ENCODE measurements at regions not wholly inside any gene's neighbourhood (a gene's known extent, or its start where the extent isn't known, plus 50 kb on each side); places are given as distances from the start of the nearest gene placed in this dataset.

DNA sequence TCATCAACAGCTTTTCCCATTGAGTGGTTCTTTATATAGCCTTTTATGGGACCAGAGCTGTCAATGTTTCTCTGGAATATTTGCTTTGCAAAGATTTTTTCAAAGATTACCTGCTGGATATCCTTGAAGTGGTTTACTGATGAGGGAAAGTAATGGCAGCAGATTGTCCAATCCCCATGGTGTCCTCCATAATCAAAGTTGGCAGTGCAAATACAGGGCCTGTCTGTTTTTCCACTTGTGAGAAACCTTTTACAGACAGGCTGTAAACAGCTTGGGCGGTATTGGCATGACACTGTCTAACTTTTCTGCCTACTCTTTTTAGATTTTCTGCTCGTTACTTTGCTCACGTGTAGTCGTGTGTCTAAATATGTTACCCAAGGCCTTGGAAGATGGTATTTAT is 641.9 kb upstream of the NR3C2 start:
- no peak overlapping the region for H3K4me2 ChIP-seq
- H3K4me1 ChIP-seq (ENCODE audit: control insufficient read depth in 1 of 2, insufficient read depth in 2 of 2, low read depth in 1 of 2, low read length in 1 of 2): no peaks in the 10 kb centered on the region
- H3K27ac ChIP-seq (ENCODE audit: low read depth in 2 of 2, low read length in 1 of 2): no peak overlapping the region
- H3K9me2 ChIP-seq: no peaks in the 10 kb centered on the region
- POLR2A ChIA-PET: no interaction called here
- no peak for DNase-seq
- no peak overlapping the region for H2AFZ ChIP-seq (ENCODE audit: low read depth)
- H3K9me3 ChIP-seq: peaks cover 6% of the 10 kb centered on the region; the same call in 1 of the 2 replicates
- H3K27me3 ChIP-seq (ENCODE audit: insufficient read depth): no peaks in the 10 kb centered on the region
- CTCF ChIA-PET: no interaction called here
- H3K79me2 ChIP-seq (ENCODE audit: insufficient read depth): no peaks in the 10 kb centered on the region
- H3F3A ChIP-seq (replicated peaks; ENCODE audit: insufficient read depth): no peaks in the 10 kb centered on the region
- H3K4me3 ChIP-seq (ENCODE audit: low read depth in 2 of 2, low read length in 1 of 2): no peak overlapping the region
- WGBS (ENCODE audit: low lambda C conversion rate): 17% methylated on average over 4 of the region's 4 CpGs
- H4K20me1 ChIP-seq (ENCODE audit: insufficient read depth): no peaks in the 10 kb centered on the region
- H3K36me3 ChIP-seq (replicated peaks in 1 of 2; ENCODE audit: control insufficient read depth in 1 of 2, insufficient read depth in 2 of 2, low read length in 1 of 2): no peaks in the 10 kb centered on the region
- TF ChIP-seq SMC3 (IDR thresholded peaks at IDR 0.05; ENCODE audit: low read depth, low read length): no peak
- TF ChIP-seq ELF1 (IDR thresholded peaks at IDR 0.05): no peak
- TF ChIP-seq FOXJ3 (CRISPR knock-in tag; IDR thresholded peaks at IDR 0.05): no peak
- no peak for TF ChIP-seq YY1 (IDR thresholded peaks at IDR 0.05; ENCODE audit: low read depth)
- TF ChIP-seq, protein P1, sequence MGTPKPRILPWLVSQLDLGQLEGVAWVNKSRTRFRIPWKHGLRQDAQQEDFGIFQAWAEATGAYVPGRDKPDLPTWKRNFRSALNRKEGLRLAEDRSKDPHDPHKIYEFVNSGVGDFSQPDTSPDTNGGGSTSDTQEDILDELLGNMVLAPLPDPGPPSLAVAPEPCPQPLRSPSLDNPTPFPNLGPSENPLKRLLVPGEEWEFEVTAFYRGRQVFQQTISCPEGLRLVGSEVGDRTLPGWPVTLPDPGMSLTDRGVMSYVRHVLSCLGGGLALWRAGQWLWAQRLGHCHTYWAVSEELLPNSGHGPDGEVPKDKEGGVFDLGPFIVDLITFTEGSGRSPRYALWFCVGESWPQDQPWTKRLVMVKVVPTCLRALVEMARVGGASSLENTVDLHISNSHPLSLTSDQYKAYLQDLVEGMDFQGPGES (IDR thresholded peaks at IDR 0.05; ENCODE audit: low read depth, low read length): no peak
- TF ChIP-seq, protein P2, sequence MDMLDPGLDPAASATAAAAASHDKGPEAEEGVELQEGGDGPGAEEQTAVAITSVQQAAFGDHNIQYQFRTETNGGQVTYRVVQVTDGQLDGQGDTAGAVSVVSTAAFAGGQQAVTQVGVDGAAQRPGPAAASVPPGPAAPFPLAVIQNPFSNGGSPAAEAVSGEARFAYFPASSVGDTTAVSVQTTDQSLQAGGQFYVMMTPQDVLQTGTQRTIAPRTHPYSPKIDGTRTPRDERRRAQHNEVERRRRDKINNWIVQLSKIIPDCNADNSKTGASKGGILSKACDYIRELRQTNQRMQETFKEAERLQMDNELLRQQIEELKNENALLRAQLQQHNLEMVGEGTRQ (IDR thresholded peaks at IDR 0.05; ENCODE audit: borderline replicate concordance, low read depth, low read length): no peak
- no peak for TF ChIP-seq NFIC (IDR thresholded peaks at IDR 0.05; ENCODE audit: borderline replicate concordance)
- TF ChIP-seq, protein P3, sequence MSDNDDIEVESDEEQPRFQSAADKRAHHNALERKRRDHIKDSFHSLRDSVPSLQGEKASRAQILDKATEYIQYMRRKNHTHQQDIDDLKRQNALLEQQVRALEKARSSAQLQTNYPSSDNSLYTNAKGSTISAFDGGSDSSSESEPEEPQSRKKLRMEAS (IDR thresholded peaks at IDR 0.05; ENCODE audit: low read depth): no peak
- TF ChIP-seq EP300 (IDR thresholded peaks at IDR 0.05; ENCODE audit: borderline replicate concordance in 1 of 2, low read depth in 1 of 2, low read length in 1 of 2): no peak
- no peak for TF ChIP-seq GATA2 (CRISPR knock-in tag; IDR thresholded peaks at IDR 0.05)
- no peak for TF ChIP-seq JUND (IDR thresholded peaks at IDR 0.05)
- H3K9ac ChIP-seq: no peak overlapping the region

DNA sequence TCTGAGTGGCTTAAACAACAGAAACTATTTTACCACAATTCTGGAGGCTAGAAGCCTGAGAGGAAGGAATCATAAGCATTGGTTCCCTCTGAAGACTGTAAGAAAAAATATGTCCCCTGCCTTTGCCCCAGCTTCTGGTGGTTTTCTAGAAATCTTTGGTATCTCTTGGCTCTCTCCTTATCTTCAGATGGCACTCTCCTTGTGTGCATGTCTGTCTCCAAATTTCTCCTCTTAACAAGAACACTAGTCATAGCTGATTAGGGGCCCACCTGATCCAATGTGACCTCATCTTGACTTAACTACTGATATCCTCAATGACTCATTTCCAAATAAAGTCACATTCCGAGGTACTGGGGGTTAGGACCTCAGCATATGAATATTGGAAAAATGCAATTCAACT is 635.0 kb upstream of the NR3C2 start:
- POLR2A ChIA-PET: no interaction called here
- Histone ChIP-seq H3K4me1 (ENCODE audit: control insufficient read depth in 1 of 2, insufficient read depth in 2 of 2, low read depth in 1 of 2, low read length in 1 of 2) (no peaks in the 10 kb centered on the region), H3K27me3 (ENCODE audit: insufficient read depth) (no peaks in the 10 kb centered on the region), H3K27ac (ENCODE audit: low read depth in 2 of 2, low read length in 1 of 2) (no peak overlapping the region), H4K20me1 (ENCODE audit: insufficient read depth) (no peaks in the 10 kb centered on the region), H3K4me3 (ENCODE audit: low read depth in 2 of 2, low read length in 1 of 2) (no peak overlapping the region), H3K79me2 (ENCODE audit: insufficient read depth) (no peaks in the 10 kb centered on the region), H3K4me2 (no peak overlapping the region), H3F3A (replicated peaks; ENCODE audit: insufficient read depth) (no peaks in the 10 kb centered on the region), H3K9ac (no peak overlapping the region), H3K9me3 (no peaks in the 10 kb centered on the region), H2AFZ (ENCODE audit: low read depth) (no peak overlapping the region), H3K9me2 (no peaks in the 10 kb centered on the region), H3K36me3 (replicated peaks in 1 of 2; ENCODE audit: control insufficient read depth in 1 of 2, insufficient read depth in 2 of 2, low read length in 1 of 2) (no peaks in the 10 kb centered on the region)
- 8% methylated on average over 1 of the region's 1 CpG for WGBS (ENCODE audit: low lambda C conversion rate)
- CTCF ChIA-PET: no interaction called here
- TF ChIP-seq, protein P1 (IDR thresholded peaks at IDR 0.05; ENCODE audit: low read depth, low read length): no peak
- TF ChIP-seq EZH2phosphoT487 (IDR thresholded peaks at IDR 0.05; ENCODE audit: borderline replicate concordance, low read depth) (no peak), FOXM1 (IDR thresholded peaks at IDR 0.05; ENCODE audit: low read depth) (no peak), JUND (IDR thresholded peaks at IDR 0.05) (no peak), RCOR1 (IDR thresholded peaks at IDR 0.05; ENCODE audit: low read length) (no peak), CHD2 (IDR thresholded peaks at IDR 0.05; ENCODE audit: low read length, partially characterized antibody) (no peak), TCF12 (IDR thresholded peaks at IDR 0.05) (no peak), GATA2 (CRISPR knock-in tag; IDR thresholded peaks at IDR 0.05) (no peak), FOXJ3 (CRISPR knock-in tag; IDR thresholded peaks at IDR 0.05) (no peak)
- TF ChIP-seq, protein P2 (IDR thresholded peaks at IDR 0.05; ENCODE audit: borderline replicate concordance, low read depth, low read length): no peak
- no peak for DNase-seq

All from SK-N-SH (cell line).